H1 (cell line): ENCODE measurements at regions not wholly inside any gene's neighbourhood (a gene's known extent, or its start where the extent isn't known, plus 50 kb on each side); places are given as distances from the start of the nearest gene placed in this dataset.

Experiments used
- CTCF ChIA-PET: fragments of 300-600 bp; sonication (Branson Sonifier 250); formaldehyde crosslinking; loops from one replicate; lab custom pipeline; 2021; ENCODE audit not compliant: partially characterized antibody; lab: Charles Lee
- POLR2A ChIA-PET: fragments of 300-600 bp; sonication (Branson Sonifier 250); formaldehyde crosslinking; loops from one replicate; lab custom pipeline; 2021; ENCODE audit warnings: inconsistent platforms; ENCODE audit not compliant: partially characterized antibody; lab: Charles Lee
- DNase-seq, 2 experiments: peaks; one replicate each; pipeline versions ENCODE4 v3.0.0 to v3.0.0-alpha.2; 2010 to 2022; ENCODE audit warnings: low spot score in 2 of 2, low read depth in 1 of 2, mixed read lengths in 1 of 2
- FAIRE-seq: peaks from 2 replicates; lab custom pipeline; 2011; peaks lifted over from hg19 to GRCh38; lab: Jason Lieb, UNC
- H2AFZ ChIP-seq: 2 replicates; pipeline ENCODE4 v1.8.1; 2012; ENCODE audit warnings: low read length, inconsistent platforms
- H2AK5ac ChIP-seq: 2 replicates; pipeline ENCODE4 v1.6.1; 2013; ENCODE audit warnings: low read depth, low read length
- H2BK120ac ChIP-seq: replicated peaks from 2 replicates; pipeline ENCODE3; 2013; ENCODE audit warnings: low read depth, low read length, inconsistent platforms
- H2BK12ac ChIP-seq: 2 replicates; pipeline ENCODE4 v1.6.1; 2013; ENCODE audit warnings: low read depth, low read length
- H2BK15ac ChIP-seq: 2 replicates; pipeline ENCODE4 v1.6.1; 2013; ENCODE audit warnings: low read length
- H2BK20ac ChIP-seq: 2 replicates; pipeline ENCODE4 v1.6.1; 2013; ENCODE audit warnings: low read length
- H2BK5ac ChIP-seq: 2 replicates; pipeline ENCODE4 v1.6.1; 2013; ENCODE audit warnings: low read depth, low read length
- H3K14ac ChIP-seq: 2 replicates; pipeline ENCODE4 v1.6.1; 2013; ENCODE audit warnings: inconsistent platforms; ENCODE audit not compliant: insufficient read length
- H3K18ac ChIP-seq: 2 replicates; pipeline ENCODE4 v1.6.1; 2013; ENCODE audit warnings: low read length; ENCODE audit errors: extremely low read depth
- H3K23ac ChIP-seq: 2 replicates; pipeline ENCODE4 v1.6.1; 2013; ENCODE audit warnings: inconsistent platforms; ENCODE audit not compliant: insufficient read length
- H3K23me2 ChIP-seq: 2 replicates; pipeline ENCODE4 v1.6.1; 2013; ENCODE audit warnings: low read depth, low read length
- H3K27ac ChIP-seq: 2 replicates; pipeline ENCODE4 v1.6.1; 2011; ENCODE audit warnings: low read depth, low read length, inconsistent platforms
- H3K27me3 ChIP-seq, 4 experiments: replicated peaks in 1 of 4; 1 replicate in 1 of 4; 2 replicates in 3 of 4; pipeline versions ENCODE4 v1.6.1 to v1.8.1; 2011 to 2013; ENCODE audit warnings: low read length in 3 of 4, mild to moderate bottlenecking in 3 of 4, inconsistent platforms in 2 of 4, mixed read lengths in 2 of 4, moderate library complexity in 1 of 4; ENCODE audit not compliant: control insufficient read depth in 3 of 4, insufficient read depth in 3 of 4; ENCODE audit errors: extremely low read depth in 1 of 4
- H3K36me3 ChIP-seq, 4 experiments: 2 replicates each; pipeline versions ENCODE4 v1.6.1 to v1.8.1; 2011 to 2013; ENCODE audit warnings: mild to moderate bottlenecking in 4 of 4, low read length in 3 of 4, moderate library complexity in 2 of 4, control low read depth in 1 of 4, inconsistent platforms in 1 of 4; ENCODE audit not compliant: insufficient read depth in 4 of 4, control insufficient read depth in 2 of 4
- H3K4ac ChIP-seq: replicated peaks from 2 replicates; pipeline ENCODE3; 2013; ENCODE audit warnings: low read length, low read depth, mixed read lengths, inconsistent platforms; ENCODE audit not compliant: insufficient read length
- H3K4me1 ChIP-seq, 4 experiments: replicated peaks in 1 of 4; 1 replicate in 1 of 4; 2 replicates in 3 of 4; pipeline versions ENCODE4 v1.6.1 to v1.8.1; 2011 to 2013; ENCODE audit warnings: low read length in 3 of 4, inconsistent platforms in 2 of 4, mixed read lengths in 1 of 4; ENCODE audit not compliant: insufficient read depth in 4 of 4, control insufficient read depth in 3 of 4
- H3K4me2 ChIP-seq, 2 experiments: 2 replicates each; pipeline versions ENCODE4 v1.6.1 to v1.8.1; 2011 to 2013; ENCODE audit warnings: low read depth in 2 of 2, low read length in 2 of 2, control low read depth in 1 of 2, inconsistent platforms in 1 of 2, mild to moderate bottlenecking in 1 of 2; ENCODE audit not compliant: insufficient read depth in 1 of 2
- H3K4me3 ChIP-seq, 4 experiments: fragments of 200-600, 300-600 bp in 1 of 4; sonication (generic), shearing (Covaris generic), sonication (Bioruptor Twin) in 1 of 4; 2 replicates each; pipeline versions ENCODE4 v1.5.1 to v1.8.1; 2011 to 2016; ENCODE audit warnings: low read length in 4 of 4, low read depth in 3 of 4, control low read depth in 2 of 4, inconsistent platforms in 2 of 4, mild to moderate bottlenecking in 2 of 4, mixed read lengths in 1 of 4, moderate library complexity in 1 of 4; ENCODE audit not compliant: insufficient read depth in 2 of 4; ENCODE audit errors: extremely low read depth in 1 of 4
- H3K56ac ChIP-seq: replicated peaks from 2 replicates; pipeline ENCODE3; 2013; ENCODE audit warnings: low read depth, mild to moderate bottlenecking, mixed read lengths, low read length, inconsistent platforms; ENCODE audit not compliant: insufficient read length
- H3K79me1 ChIP-seq: 2 replicates; pipeline ENCODE4 v1.6.1; 2013; ENCODE audit warnings: low read depth, low read length, control low read depth
- H3K79me2 ChIP-seq, 2 experiments: 2 replicates each; pipeline versions ENCODE4 v1.6.1 to v1.8.1; 2012 to 2013; ENCODE audit warnings: low read length in 2 of 2, mild to moderate bottlenecking in 2 of 2, inconsistent platforms in 1 of 2; ENCODE audit not compliant: insufficient read depth in 2 of 2, control insufficient read depth in 1 of 2
- H3K9ac ChIP-seq, 4 experiments: replicated peaks in 1 of 4; 1 replicate in 1 of 4; 2 replicates in 3 of 4; pipeline versions ENCODE4 v1.6.1 to v1.8.1; 2011 to 2013; ENCODE audit warnings: low read depth in 3 of 4, low read length in 3 of 4, control low read depth in 2 of 4, mild to moderate bottlenecking in 2 of 4, moderate library complexity in 2 of 4, inconsistent platforms in 1 of 4; ENCODE audit errors: extremely low read depth in 1 of 4
- H3K9me3 ChIP-seq, 2 experiments: 2 replicates each; pipeline versions ENCODE4 v1.6.1 to v1.8.1; 2012 to 2013; ENCODE audit warnings: mild to moderate bottlenecking in 2 of 2, moderate library complexity in 2 of 2, control low read depth in 1 of 2, inconsistent platforms in 1 of 2, low read depth in 1 of 2, low read length in 1 of 2, mixed read lengths in 1 of 2; ENCODE audit not compliant: insufficient read depth in 2 of 2
- H4K20me1 ChIP-seq, 2 experiments: replicated peaks in 1 of 2; 2 replicates each; pipeline versions ENCODE3 to v1.8.1; 2011 to 2013; ENCODE audit warnings: inconsistent platforms in 2 of 2, low read length in 2 of 2, mild to moderate bottlenecking in 1 of 2; ENCODE audit not compliant: insufficient read depth in 2 of 2, control insufficient read depth in 1 of 2
- H4K5ac ChIP-seq: 2 replicates; pipeline ENCODE4 v1.6.1; 2013; ENCODE audit warnings: low read length, low read depth, mixed read lengths, inconsistent platforms; ENCODE audit not compliant: insufficient read length
- H4K8ac ChIP-seq: 2 replicates; pipeline ENCODE4 v1.8.0; 2013; ENCODE audit warnings: mild to moderate bottlenecking, moderate library complexity, low read length, inconsistent platforms; ENCODE audit not compliant: insufficient read depth; ENCODE audit errors: extremely low read depth
- H4K91ac ChIP-seq: replicated peaks from 2 replicates; pipeline ENCODE3; 2013; ENCODE audit warnings: low read length, mixed read lengths, inconsistent platforms; ENCODE audit not compliant: insufficient read length
- JUN ChIP-seq: IDR thresholded peaks from 2 replicates; pipeline ENCODE4 v1.6.1; 2011; ENCODE audit warnings: low read depth, mild to moderate bottlenecking, improper control_type of control experiment, low read length
- RFX5 ChIP-seq: IDR thresholded peaks from 2 replicates; pipeline ENCODE4 v1.6.1; 2011; ENCODE audit warnings: low read depth, low read length, improper control_type of control experiment, borderline replicate concordance
- YY1 ChIP-seq: IDR thresholded peaks from 2 replicates; pipeline ENCODE4 v1.6.1; 2011; ENCODE audit warnings: low read depth, mild to moderate bottlenecking, low read length
- WGBS, 2 experiments: shearing (Covaris generic) in 1 of 2; methylation state at CpG; one replicate each; pipeline versions ENCODE4 v1.1.6 to v1.1.7; 2013 to 2015; ENCODE audit warnings: low lambda C conversion rate in 2 of 2, mixed read lengths in 2 of 2, inconsistent platforms in 1 of 2, low coverage in 1 of 2, missing lambda C conversion rate in 1 of 2; ENCODE audit not compliant: insufficient replicate concordance in 2 of 2, insufficient coverage in 1 of 2, insufficient read length in 1 of 2; ENCODE audit errors: extremely low coverage in 1 of 2, missing lambda C conversion rate in 1 of 2; 5-methylcytosine and 5-hydroxymethylcytosine counted together
- TF ChIP-seq, protein P1 (sequence below), 3 experiments: IDR thresholded peaks; 1 replicate in 2 of 3; 2 replicates in 1 of 3; pipeline versions ENCODE4 v1.5.1 to v1.6.1; 2011; ENCODE audit warnings: low read length in 3 of 3, mild to moderate bottlenecking in 3 of 3, inconsistent platforms in 2 of 3, low read depth in 1 of 3, moderate library complexity in 1 of 3; ENCODE audit not compliant: insufficient read depth in 1 of 3; ENCODE audit errors: control extremely low read depth in 1 of 3

DNA sequence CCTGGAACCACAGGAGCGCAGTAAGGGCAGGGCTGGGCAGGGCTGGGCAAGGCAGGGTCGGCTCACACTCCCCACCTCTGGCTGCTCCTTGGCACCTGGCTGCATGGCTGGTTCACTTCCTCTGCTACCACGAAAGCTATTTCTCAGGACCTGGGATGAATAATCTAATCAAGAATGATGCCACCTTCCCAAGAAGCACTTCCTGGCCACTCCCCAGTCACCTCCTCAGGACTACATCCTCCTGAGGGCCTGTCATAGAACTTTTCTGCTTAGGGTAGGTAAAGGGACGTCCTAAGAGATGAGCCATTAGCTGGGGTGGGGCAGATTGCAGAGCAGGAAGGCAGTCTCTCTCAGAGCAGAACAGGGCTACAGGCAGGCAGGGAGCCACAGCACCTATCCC is 288.2 kb upstream of the MAP3K1 start:
- Histone ChIP-seq H3K4me3 (no peak overlapping the region), H4K91ac (no peak overlapping the region), H3K14ac (no peak overlapping the region), H3K23me2 (no peaks in the 10 kb centered on the region), H3K9me3 (no peaks in the 10 kb centered on the region), H2BK15ac (peak overlapping the region; percentile 49; the same call in 1 of the 2 replicates), H4K8ac (no peak overlapping the region), H3K4me2 (no peak overlapping the region), H3K79me2 (no peaks in the 10 kb centered on the region), H3K56ac (no peak overlapping the region), H4K5ac (no peak overlapping the region), H3K9ac (no peak overlapping the region), H2BK12ac (no peak overlapping the region), H4K20me1 (no peaks in the 10 kb centered on the region), H3K4ac (no peak overlapping the region), H3K36me3 (no peaks in the 10 kb centered on the region), H3K4me1 (no peaks in the 10 kb centered on the region), H3K23ac (no peak overlapping the region), H2BK20ac (no peak overlapping the region), H3K18ac (no peak overlapping the region), H3K27ac (no peak overlapping the region), H2BK5ac (no peak overlapping the region), H2AK5ac (no peak overlapping the region), H3K27me3 (no peaks in the 10 kb centered on the region), H2BK120ac (no peak overlapping the region), H3K79me1 (no peaks in the 10 kb centered on the region), H2AFZ (peak overlapping the region; percentile 53; the same call in 1 of the 2 replicates)
- DNase-seq (no peak), FAIRE-seq (no peak)
- ChIA-PET POLR2A (no interaction called here), CTCF (no interaction called here)
- 75% methylated on average over 4 of the region's 4 CpGs; no CpG with 5 or more reads in 1 of the 2 experiments for WGBS, 2 experiments
- no peak for TF ChIP-seq RFX5
- TF ChIP-seq YY1 = no peak
- no peak for TF ChIP-seq JUN
- TF ChIP-seq, protein P1, sequence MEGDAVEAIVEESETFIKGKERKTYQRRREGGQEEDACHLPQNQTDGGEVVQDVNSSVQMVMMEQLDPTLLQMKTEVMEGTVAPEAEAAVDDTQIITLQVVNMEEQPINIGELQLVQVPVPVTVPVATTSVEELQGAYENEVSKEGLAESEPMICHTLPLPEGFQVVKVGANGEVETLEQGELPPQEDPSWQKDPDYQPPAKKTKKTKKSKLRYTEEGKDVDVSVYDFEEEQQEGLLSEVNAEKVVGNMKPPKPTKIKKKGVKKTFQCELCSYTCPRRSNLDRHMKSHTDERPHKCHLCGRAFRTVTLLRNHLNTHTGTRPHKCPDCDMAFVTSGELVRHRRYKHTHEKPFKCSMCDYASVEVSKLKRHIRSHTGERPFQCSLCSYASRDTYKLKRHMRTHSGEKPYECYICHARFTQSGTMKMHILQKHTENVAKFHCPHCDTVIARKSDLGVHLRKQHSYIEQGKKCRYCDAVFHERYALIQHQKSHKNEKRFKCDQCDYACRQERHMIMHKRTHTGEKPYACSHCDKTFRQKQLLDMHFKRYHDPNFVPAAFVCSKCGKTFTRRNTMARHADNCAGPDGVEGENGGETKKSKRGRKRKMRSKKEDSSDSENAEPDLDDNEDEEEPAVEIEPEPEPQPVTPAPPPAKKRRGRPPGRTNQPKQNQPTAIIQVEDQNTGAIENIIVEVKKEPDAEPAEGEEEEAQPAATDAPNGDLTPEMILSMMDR (IDR thresholded peaks at IDR 0.05; ENCODE audit: control extremely low read depth in 1 of 3, insufficient read depth in 1 of 3, low read depth in 1 of 3, low read length in 3 of 3) = no peak
